Peyer's patch (tissue), 4 donors: ENCODE measurements at regions not wholly inside any gene's neighbourhood (a gene's known extent, or its start where the extent isn't known, plus 50 kb on each side); places are given as distances from the start of the nearest gene placed in this dataset.

Source experiments
- POLR2A ChIP-seq, 2 donors: fragments of 450-650 bp; IDR thresholded peaks; one replicate each; pipeline ENCODE4 v1.5.1; 2017; ENCODE audit warnings: antibody characterized with exemption in 2 of 2, mild to moderate bottlenecking in 2 of 2, moderate library complexity in 2 of 2
- TF ChIP-seq, protein P1 (sequence below), 6 experiments: fragments of 450-650 bp in 4 of 6; fragments of 200-600 bp in 2 of 6; sonication (generic) in 1 of 6; IDR thresholded peaks; one replicate each; pipeline ENCODE4 v1.5.1; 2017 to 2019; ENCODE audit warnings: antibody characterized with exemption in 6 of 6, mild to moderate bottlenecking in 3 of 6, moderate library complexity in 1 of 6

DNA sequence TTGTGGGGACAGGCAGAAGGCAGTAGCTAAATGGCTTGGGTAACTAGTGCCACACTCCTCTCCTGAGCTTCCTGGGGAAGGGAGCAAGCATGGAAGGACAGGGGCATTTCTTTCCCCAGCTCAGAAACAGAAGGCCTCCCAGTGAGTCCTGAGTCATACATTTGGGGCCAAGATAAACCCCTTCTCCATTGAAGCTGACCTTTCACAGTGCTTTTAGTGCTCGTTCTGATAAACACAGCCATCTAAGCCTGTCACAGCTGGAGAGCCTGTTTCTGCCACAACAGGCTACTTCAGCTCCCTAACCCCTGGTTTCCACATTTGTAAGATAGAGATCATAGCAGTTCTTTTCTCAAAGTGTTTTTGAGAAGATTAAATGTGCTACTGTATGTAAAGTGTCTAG lies 374.0 kb downstream of the LMX1A start:
- TF ChIP-seq, protein P1, sequence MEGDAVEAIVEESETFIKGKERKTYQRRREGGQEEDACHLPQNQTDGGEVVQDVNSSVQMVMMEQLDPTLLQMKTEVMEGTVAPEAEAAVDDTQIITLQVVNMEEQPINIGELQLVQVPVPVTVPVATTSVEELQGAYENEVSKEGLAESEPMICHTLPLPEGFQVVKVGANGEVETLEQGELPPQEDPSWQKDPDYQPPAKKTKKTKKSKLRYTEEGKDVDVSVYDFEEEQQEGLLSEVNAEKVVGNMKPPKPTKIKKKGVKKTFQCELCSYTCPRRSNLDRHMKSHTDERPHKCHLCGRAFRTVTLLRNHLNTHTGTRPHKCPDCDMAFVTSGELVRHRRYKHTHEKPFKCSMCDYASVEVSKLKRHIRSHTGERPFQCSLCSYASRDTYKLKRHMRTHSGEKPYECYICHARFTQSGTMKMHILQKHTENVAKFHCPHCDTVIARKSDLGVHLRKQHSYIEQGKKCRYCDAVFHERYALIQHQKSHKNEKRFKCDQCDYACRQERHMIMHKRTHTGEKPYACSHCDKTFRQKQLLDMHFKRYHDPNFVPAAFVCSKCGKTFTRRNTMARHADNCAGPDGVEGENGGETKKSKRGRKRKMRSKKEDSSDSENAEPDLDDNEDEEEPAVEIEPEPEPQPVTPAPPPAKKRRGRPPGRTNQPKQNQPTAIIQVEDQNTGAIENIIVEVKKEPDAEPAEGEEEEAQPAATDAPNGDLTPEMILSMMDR (IDR thresholded peaks at IDR 0.05): no peak
- no peak for TF ChIP-seq POLR2A (IDR thresholded peaks at IDR 0.05)
